HL-60 (cell line): ENCODE measurements at regions not wholly inside any gene's neighbourhood (a gene's known extent, or its start where the extent isn't known, plus 50 kb on each side); places are given as distances from the start of the nearest gene placed in this dataset.

Experiments
- DNase-seq, 2 experiments: peaks; one replicate each; pipeline ENCODE4 v3.0.0-alpha.2; 2010 to 2020; ENCODE audit warnings: low read depth in 1 of 2, low spot score in 1 of 2
- H3K27ac ChIP-seq: fragments of 250-450 bp; sonication (Bioruptor Pico); replicated peaks from 2 replicates; pipeline ENCODE4 v1.5.1; 2020; ENCODE audit warnings: mild to moderate bottlenecking, moderate library complexity
- H3K27me3 ChIP-seq: fragments of 250-450 bp; sonication (Bioruptor Pico); 2 replicates; pipeline ENCODE4 v1.5.1; 2021; ENCODE audit warnings: mild to moderate bottlenecking, moderate library complexity; ENCODE audit not compliant: insufficient read depth, poor library complexity, severe bottlenecking
- H3K4me3 ChIP-seq: replicated peaks from 2 replicates; pipeline ENCODE4 v1.5.1; 2011; ENCODE audit warnings: mild to moderate bottlenecking, control low read depth, low read length; ENCODE audit not compliant: insufficient read depth
- CTCF ChIP-seq: IDR thresholded peaks from one replicate; pipeline ENCODE4 v1.5.1; 2011; ENCODE audit warnings: low read length, control low read depth, inconsistent platforms; ENCODE audit not compliant: insufficient read depth
- GABPA ChIP-seq: IDR thresholded peaks from 2 replicates; pipeline ENCODE4 v1.6.1; 2012; ENCODE audit warnings: low read depth
- POLR2AphosphoS5 ChIP-seq: IDR thresholded peaks from 2 replicates; pipeline ENCODE4 v1.6.1; 2012; ENCODE audit warnings: low read depth
- REST ChIP-seq: IDR thresholded peaks from 2 replicates; pipeline ENCODE4 v1.6.1; 2012; ENCODE audit warnings: low read depth; ENCODE audit not compliant: insufficient replicate concordance
- SPI1 ChIP-seq: IDR thresholded peaks from 2 replicates; pipeline ENCODE4 v1.6.1; 2012; ENCODE audit warnings: low read depth, mild to moderate bottlenecking, borderline replicate concordance

GRCh38 chr14:100466111-100466856, 120.9 kb downstream of the BEGAIN start:
- Histone ChIP-seq H3K27me3 (no peaks in the 10 kb centered on the region), H3K4me3 (no peak overlapping the region), H3K27ac (no peak overlapping the region)
- TF ChIP-seq GABPA (no peak), CTCF (no peak), SPI1 (no peak), POLR2AphosphoS5 (no peak), REST (no peak)
- no peak for DNase-seq

GRCh38 chr14:100467046-100467750, 120.0 kb downstream of the BEGAIN start:
- no peak for TF ChIP-seq POLR2AphosphoS5
- no peak overlapping the region for H3K27ac ChIP-seq
- DNase-seq: no peak
- H3K4me3 ChIP-seq: no peak overlapping the region
- no peaks in the 10 kb centered on the region for H3K27me3 ChIP-seq

- DNase-seq: no peak
- H3K4me3 ChIP-seq: no peak overlapping the region
- H3K27me3 ChIP-seq: no peaks in the 10 kb centered on the region
- TF ChIP-seq POLR2AphosphoS5 (no peak), REST (no peak), SPI1 (no peak), GABPA (no peak), CTCF (no peak)
- no peak overlapping the region for H3K27ac ChIP-seq
These were observed 119.3 kb downstream of the BEGAIN start for GRCh38 chr14:100467939-100468338.

- no peaks in the 10 kb centered on the region for H3K27me3 ChIP-seq
- H3K4me3 ChIP-seq: no peak overlapping the region
- TF ChIP-seq CTCF: no peak
- no peak for TF ChIP-seq REST
- TF ChIP-seq GABPA: no peak
- TF ChIP-seq SPI1: no peak
- TF ChIP-seq POLR2AphosphoS5: no peak
- H3K27ac ChIP-seq: no peak overlapping the region
- DNase-seq: no peak
These were observed 118.7 kb downstream of the BEGAIN start for GRCh38 chr14:100468557-100468956.
